SJCRH30 (cell line): ENCODE measurements at regions not wholly inside any gene's neighbourhood (a gene's known extent, or its start where the extent isn't known, plus 50 kb on each side); places are given as distances from the start of the nearest gene placed in this dataset.
A peak's percentile ranks its signal among the peaks of the same experiment; 100 is the strongest.
"Not testable (repeated sequence)": the region's sequence is repeated elsewhere in the genome, so short reads cannot be mapped to it uniquely, and the experiment has no call there.

Source experiments
- DNase-seq, 2 experiments: peaks; one replicate each; pipeline ENCODE4 v3.0.0-alpha.2; 2015 to 2020
- H3K27ac ChIP-seq: fragments of 250-450 bp; sonication (Bioruptor Pico); 2 replicates; pipeline ENCODE4 v1.5.1; 2020; ENCODE audit warnings: mild to moderate bottlenecking, moderate library complexity
- H3K27me3 ChIP-seq: fragments of 250-450 bp; sonication (Bioruptor Pico); 2 replicates; pipeline ENCODE4 v1.5.1; 2020; ENCODE audit warnings: mild to moderate bottlenecking, moderate library complexity
- H3K36me3 ChIP-seq: fragments of 250-450 bp; sonication (Bioruptor Pico); 2 replicates; pipeline ENCODE4 v1.5.1; 2020; ENCODE audit warnings: mild to moderate bottlenecking, moderate library complexity
- H3K4me1 ChIP-seq: fragments of 250-450 bp; sonication (Bioruptor Pico); 2 replicates; pipeline ENCODE4 v1.5.1; 2020; ENCODE audit warnings: mild to moderate bottlenecking, moderate library complexity
- H3K4me3 ChIP-seq: fragments of 250-450 bp; sonication (Bioruptor Pico); 2 replicates; pipeline ENCODE4 v1.5.1; 2020; ENCODE audit warnings: mild to moderate bottlenecking, moderate library complexity
- H3K9me3 ChIP-seq: fragments of 250-450 bp; sonication (Bioruptor Pico); replicated peaks from 2 replicates; pipeline ENCODE4 v1.5.1; 2020; ENCODE audit warnings: mild to moderate bottlenecking, moderate library complexity

GRCh38 chr4:118539412-118540077 is 145.6 kb upstream of the METTL14 start:
- not testable (repeated sequence) for H3K27ac ChIP-seq, H3K36me3 ChIP-seq
- peak in 1 of 2 experiments; percentile 40 for DNase-seq

GRCh38 chr4:118556576-118556975 is 128.6 kb upstream of the METTL14 start:
- not testable (repeated sequence) for H3K9me3 ChIP-seq, H3K36me3 ChIP-seq, H3K4me1 ChIP-seq, DNase-seq, H3K27me3 ChIP-seq
- Histone ChIP-seq H3K4me3 (peak overlapping the region; percentile 28), H3K27ac (peak overlapping the region; percentile 22; the same call in 1 of the 2 replicates)

More at GRCh38 chr4:118539412-118540077, 145.6 kb upstream of the METTL14 start:
- H3K27me3 ChIP-seq, H3K9me3 ChIP-seq, H3K4me3 ChIP-seq, H3K4me1 ChIP-seq: not testable (repeated sequence)

- Histone ChIP-seq H3K27ac (no peak overlapping the region), H3K4me1 (peaks cover 6% of the 10 kb centered on the region), H3K4me3 (peak overlapping the region; percentile 28), H3K27me3 (no peaks in the 10 kb centered on the region), H3K9me3 (no peaks in the 10 kb centered on the region), H3K36me3 (no peaks in the 10 kb centered on the region)
- DNase-seq = peak; percentile 87 to 93
These were observed 127.8 kb upstream of the METTL14 start for GRCh38 chr4:118557298-118557851.

DNA sequence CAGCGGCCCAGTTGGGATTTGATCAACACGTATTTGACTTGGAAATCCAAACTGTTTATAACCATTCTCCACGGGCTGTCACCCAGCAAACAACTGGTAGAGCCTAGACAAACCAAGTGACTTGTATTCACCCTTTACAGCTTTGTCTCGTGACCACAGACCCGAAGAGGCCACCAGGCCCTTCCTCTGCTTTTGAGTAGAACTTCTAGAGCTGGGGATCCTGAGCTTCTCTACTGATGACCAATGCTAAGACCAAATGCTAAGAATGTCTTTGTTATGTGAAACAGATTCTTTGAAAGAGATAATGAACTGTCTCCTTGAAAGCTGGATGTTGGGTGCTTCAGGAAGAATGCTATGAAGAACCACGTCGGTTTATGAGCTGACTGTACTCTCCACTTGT is 127.0 kb upstream of the METTL14 start:
- H3K36me3 ChIP-seq, H3K4me3 ChIP-seq, DNase-seq, H3K27me3 ChIP-seq, H3K9me3 ChIP-seq, H3K4me1 ChIP-seq, H3K27ac ChIP-seq: not testable (repeated sequence)

- not testable (repeated sequence) for H3K9me3 ChIP-seq, H3K4me1 ChIP-seq, H3K27me3 ChIP-seq, DNase-seq, H3K27ac ChIP-seq, H3K4me3 ChIP-seq, H3K36me3 ChIP-seq
These were observed 123.6 kb upstream of the METTL14 start for GRCh38 chr4:118561559-118561958.

DNA sequence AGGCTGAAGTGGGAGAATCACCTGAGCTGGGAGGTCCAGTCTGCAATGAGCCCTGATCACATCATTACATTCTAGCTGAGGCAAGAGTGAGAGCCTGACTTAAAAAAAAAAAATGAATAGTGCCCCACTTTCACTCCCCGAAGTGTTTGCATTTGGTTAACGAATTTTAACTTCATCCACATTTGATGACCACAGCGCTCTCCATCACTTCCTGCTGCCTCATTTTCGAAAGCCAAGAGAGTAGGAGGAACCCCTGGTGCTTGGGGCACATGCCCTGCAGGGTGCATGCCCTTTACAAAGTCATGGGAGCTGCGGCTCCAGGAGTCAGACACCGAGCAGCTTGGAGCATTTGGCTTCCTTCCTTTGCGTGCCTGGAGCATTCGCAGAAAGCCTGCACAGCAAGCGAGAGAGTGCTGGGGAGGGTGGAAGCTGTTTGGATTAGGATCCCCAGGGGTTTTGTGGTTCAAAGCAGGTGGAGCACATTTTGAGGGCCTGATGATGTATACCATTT is 119.1 kb upstream of the METTL14 start:
- DNase-seq = peak; percentile 82 to 84
- not testable (repeated sequence) for H3K36me3 ChIP-seq, H3K9me3 ChIP-seq, H3K27me3 ChIP-seq, H3K4me1 ChIP-seq, H3K4me3 ChIP-seq, H3K27ac ChIP-seq

- H3K9me3 ChIP-seq, H3K4me3 ChIP-seq, H3K36me3 ChIP-seq, H3K27me3 ChIP-seq, H3K27ac ChIP-seq, DNase-seq, H3K4me1 ChIP-seq: not testable (repeated sequence)
These were observed 112.2 kb upstream of the METTL14 start for GRCh38 chr4:118572991-118573390.

DNA sequence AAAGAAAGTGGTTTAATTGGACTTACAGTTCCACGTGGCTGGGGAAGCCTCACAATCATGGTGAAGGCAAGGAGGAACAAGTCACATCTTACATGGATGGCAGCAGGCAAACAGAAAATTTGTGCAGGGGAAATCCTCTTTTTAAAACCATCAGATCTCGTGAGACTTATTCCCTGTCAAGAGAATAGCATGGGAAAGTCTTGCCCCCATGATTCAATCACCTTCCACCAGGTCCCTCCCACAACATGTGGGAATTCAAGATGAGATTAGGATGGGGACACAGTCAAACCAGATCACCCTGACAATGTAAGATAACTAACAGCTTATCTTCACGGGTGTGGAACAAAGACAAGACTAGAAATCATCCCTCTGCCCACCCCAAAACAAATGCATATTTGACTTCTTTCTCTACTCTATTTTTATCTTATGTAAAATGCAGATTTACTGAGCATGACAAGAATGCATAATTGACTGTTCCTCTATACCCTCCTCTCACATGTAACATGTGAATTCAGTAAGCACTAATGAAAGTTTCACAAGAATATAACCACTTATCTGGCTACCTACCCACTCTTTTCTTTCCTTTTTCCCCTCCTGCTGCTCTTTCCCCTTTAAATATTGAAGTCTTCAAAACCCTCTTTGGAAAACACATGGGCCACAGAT is 110.8 kb upstream of the METTL14 start:
- not testable (repeated sequence) for H3K4me3 ChIP-seq, H3K9me3 ChIP-seq, H3K27me3 ChIP-seq, H3K27ac ChIP-seq, DNase-seq, H3K4me1 ChIP-seq, H3K36me3 ChIP-seq

GRCh38 chr4:118575057-118575456 is 110.1 kb upstream of the METTL14 start:
- not testable (repeated sequence) for H3K4me3 ChIP-seq, H3K9me3 ChIP-seq, H3K36me3 ChIP-seq, H3K4me1 ChIP-seq, H3K27me3 ChIP-seq, DNase-seq
- 0 out of 2 replicates have a peak overlapping the region, but pooled peaks have one; percentile 14 for H3K27ac ChIP-seq

DNA sequence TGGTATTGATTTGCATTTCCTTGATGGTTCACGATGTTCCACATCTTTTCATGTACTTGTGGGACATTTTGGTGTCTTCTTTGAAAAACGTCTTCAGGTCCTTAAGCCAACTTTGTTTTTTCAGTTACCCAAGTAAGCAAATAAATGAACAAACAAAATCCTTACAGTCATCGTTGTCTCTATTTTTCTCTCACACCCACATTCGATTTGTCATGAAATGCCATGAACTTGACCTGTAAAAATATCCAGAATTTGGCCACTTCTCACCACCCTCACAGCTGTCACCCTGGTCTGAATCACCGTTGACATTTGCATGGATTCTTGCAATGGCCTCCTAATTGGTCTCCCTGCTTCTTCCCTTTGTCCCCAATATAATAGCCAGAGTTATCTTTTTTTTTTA is 109.5 kb upstream of the METTL14 start:
- 0 out of 2 replicates have a peak overlapping the region, but pooled peaks have one; percentile 14 for H3K27ac ChIP-seq
- not testable (repeated sequence) for H3K27me3 ChIP-seq, H3K9me3 ChIP-seq, H3K36me3 ChIP-seq, DNase-seq, H3K4me3 ChIP-seq, H3K4me1 ChIP-seq

DNA sequence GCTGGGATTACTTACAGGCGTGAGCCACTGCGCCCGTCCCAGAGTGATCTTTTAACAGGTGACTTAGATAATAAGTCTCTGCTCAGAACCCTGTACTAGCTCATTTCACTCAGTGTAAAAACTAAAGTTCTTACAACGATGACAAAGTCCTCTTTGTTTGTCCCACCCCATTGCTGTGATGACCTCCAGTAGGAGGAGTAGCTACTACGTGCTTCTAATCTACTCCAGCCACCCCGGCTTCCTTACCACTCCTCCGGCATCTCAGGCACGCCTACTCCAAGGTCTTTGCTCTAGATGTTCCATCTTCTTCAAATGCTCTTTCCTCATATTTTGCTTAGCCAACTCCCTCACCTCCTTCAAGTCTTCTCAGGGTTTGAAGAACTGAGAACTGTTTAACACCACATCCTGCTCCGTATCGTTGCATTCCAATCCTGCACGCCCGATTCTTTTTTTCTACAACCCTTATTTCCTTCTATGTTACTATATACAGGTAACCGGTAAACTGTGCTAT is 108.4 kb upstream of the METTL14 start:
- not testable (repeated sequence) for DNase-seq, H3K9me3 ChIP-seq, H3K4me3 ChIP-seq, H3K27me3 ChIP-seq, H3K36me3 ChIP-seq, H3K4me1 ChIP-seq, H3K27ac ChIP-seq

DNA sequence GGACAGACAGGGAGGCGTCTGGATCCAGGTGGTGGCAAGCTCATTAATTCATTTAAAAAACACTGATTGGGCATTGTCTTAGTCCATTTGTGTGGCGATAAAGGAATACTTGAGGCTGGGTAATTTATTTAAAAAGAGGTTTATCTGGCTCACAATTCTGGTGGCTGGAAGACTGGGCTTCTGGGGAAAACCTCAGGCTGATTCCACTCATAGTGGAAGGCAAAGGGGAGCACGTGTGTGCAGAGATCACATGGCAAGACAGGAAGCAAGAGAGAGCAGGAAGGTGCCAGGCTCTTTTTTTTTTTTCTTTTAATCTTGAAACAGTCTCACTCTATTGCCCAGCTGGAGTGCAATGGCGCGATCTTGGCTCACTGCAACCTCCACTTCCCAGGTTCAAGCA is 100.2 kb upstream of the METTL14 start:
- H3K4me3 ChIP-seq = peak overlapping the region; percentile 23; the same call in 1 of the 2 replicates
- H3K36me3 ChIP-seq = no peaks in the 10 kb centered on the region
- DNase-seq = no peak
- peaks cover 12% of the 10 kb centered on the region for H3K4me1 ChIP-seq
- H3K27me3 ChIP-seq = no peaks in the 10 kb centered on the region
- no peak overlapping the region for H3K27ac ChIP-seq
- no peaks in the 10 kb centered on the region for H3K9me3 ChIP-seq

- H3K27ac ChIP-seq = no peak overlapping the region
- H3K4me1 ChIP-seq = peaks cover 16% of the 10 kb centered on the region
- H3K4me3 ChIP-seq = peak overlapping the region; percentile 23
- H3K9me3 ChIP-seq = no peaks in the 10 kb centered on the region
- H3K27me3 ChIP-seq = no peaks in the 10 kb centered on the region
- H3K36me3 ChIP-seq = no peaks in the 10 kb centered on the region
- peak; percentile 49 to 67 for DNase-seq
These were observed 98.8 kb upstream of the METTL14 start for GRCh38 chr4:118586357-118586790.

DNA sequence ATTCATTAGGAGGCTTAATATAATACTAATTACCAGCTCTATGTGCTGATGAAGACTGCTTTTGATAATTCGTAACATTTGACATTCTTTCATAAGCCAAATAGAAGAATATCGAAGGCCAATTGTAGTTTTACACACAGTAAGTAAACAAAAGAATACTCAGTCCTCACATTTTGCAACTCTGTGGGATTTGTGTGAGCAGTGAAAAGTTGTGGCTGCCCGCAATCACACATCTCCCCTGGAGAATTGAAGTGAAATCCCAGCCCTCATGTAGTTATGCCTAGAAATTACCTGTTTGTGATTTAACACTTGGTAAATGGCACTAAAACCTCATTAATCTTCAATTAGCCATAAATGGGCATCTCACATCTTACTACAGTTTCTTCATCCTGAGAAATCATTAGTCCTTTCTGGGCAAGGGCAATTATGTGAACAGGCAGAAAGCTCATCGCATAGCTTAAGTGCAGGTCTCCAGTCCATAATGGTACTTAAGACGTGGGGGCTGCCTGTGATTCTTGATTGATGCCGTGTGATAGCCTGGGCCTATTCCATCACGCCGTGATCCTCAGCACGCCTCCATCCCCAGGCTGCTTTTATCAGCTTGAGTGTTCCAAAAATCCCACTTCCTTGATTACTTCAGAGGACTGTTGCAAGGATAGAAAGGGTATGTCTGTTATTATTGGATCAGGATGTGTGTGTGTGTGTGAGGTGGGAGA is 97.9 kb upstream of the METTL14 start:
- no peak for DNase-seq
- peaks cover 16% of the 10 kb centered on the region for H3K4me1 ChIP-seq
- H3K27me3 ChIP-seq = no peaks in the 10 kb centered on the region
- H3K27ac ChIP-seq = no peak overlapping the region
- no peaks in the 10 kb centered on the region for H3K9me3 ChIP-seq
- H3K36me3 ChIP-seq = no peaks in the 10 kb centered on the region
- H3K4me3 ChIP-seq = no peak overlapping the region

DNA sequence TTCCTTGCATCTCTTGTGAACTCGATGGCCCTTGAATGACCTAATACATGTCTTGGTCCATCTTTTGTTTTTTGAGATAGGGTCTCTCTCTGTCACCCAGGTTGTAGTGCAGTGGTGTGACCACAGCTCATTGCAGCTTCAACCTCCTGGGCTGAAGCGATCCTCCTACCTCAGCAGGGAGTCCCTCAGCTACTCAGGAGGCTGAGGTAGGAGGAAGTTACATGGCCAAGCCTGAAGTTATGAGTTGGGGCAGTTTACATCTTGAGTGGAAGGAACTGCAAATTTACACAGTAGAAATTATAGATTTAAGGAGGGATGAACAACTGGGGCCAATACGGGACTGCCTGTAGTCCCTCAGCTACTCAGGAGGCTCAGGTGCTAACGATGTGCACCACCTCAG is 97.2 kb upstream of the METTL14 start:
- no peak for DNase-seq
- H3K4me3 ChIP-seq = no peak overlapping the region
- no peaks in the 10 kb centered on the region for H3K9me3 ChIP-seq
- peaks cover 16% of the 10 kb centered on the region for H3K4me1 ChIP-seq
- H3K36me3 ChIP-seq = no peaks in the 10 kb centered on the region
- no peaks in the 10 kb centered on the region for H3K27me3 ChIP-seq
- no peak overlapping the region for H3K27ac ChIP-seq
